Sigmoid colon (tissue), 6 donors: ENCODE measurements at regions not wholly inside any gene's neighbourhood (a gene's known extent, or its start where the extent isn't known, plus 50 kb on each side); places are given as distances from the start of the nearest gene placed in this dataset.

ENCODE experiments used
- DNase-seq: peaks from one replicate; pipeline ENCODE4 v3.0.0-alpha.2; 2019
- H3K27ac ChIP-seq, 4 donors: fragments of 200-600 bp; sonication (generic); one replicate each; pipeline ENCODE4 v1.5.1; 2016 to 2019; ENCODE audit warnings: mild to moderate bottlenecking in 1 of 4
- H3K27me3 ChIP-seq, 3 donors: fragments of 200-600 bp; sonication (generic); one replicate each; pipeline ENCODE4 v1.5.1; 2019; ENCODE audit warnings: mild to moderate bottlenecking in 1 of 3
- H3K36me3 ChIP-seq, 4 donors: fragments of 200-600 bp; sonication (generic); one replicate each; pipeline ENCODE4 v1.5.1; 2016 to 2019
- H3K4me1 ChIP-seq, 4 donors: fragments of 200-600 bp; sonication (generic); one replicate each; pipeline ENCODE4 v1.5.1; 2017 to 2019
- H3K4me3 ChIP-seq, 4 donors: fragments of 200-600 bp; sonication (generic); one replicate each; pipeline ENCODE4 v1.5.1; 2017 to 2019; ENCODE audit warnings: mild to moderate bottlenecking in 2 of 4, moderate library complexity in 1 of 4
- H3K9me3 ChIP-seq, 4 donors: fragments of 200-600 bp in 3 of 4; sonication (generic) in 3 of 4; one replicate each; pipeline versions ENCODE4 v1.5.1 to v1.6.1; 2013 to 2019
- EP300 ChIP-seq, 4 donors: sonication (generic); formaldehyde crosslinking; IDR thresholded peaks; one replicate each; pipeline ENCODE4 v1.6.1; 2017; ENCODE audit warnings: antibody characterized with exemption in 4 of 4
- POLR2A ChIP-seq, 2 donors: fragments of 450-650 bp; IDR thresholded peaks; one replicate each; pipeline ENCODE4 v1.6.1; 2016; ENCODE audit warnings: antibody characterized with exemption in 2 of 2, mild to moderate bottlenecking in 2 of 2, moderate library complexity in 2 of 2
- POLR2AphosphoS5 ChIP-seq, 4 donors: sonication (generic); formaldehyde crosslinking; IDR thresholded peaks; one replicate each; pipeline ENCODE4 v1.6.1; 2017; ENCODE audit warnings: antibody characterized with exemption in 4 of 4
- WGBS, 2 donors: extraction: QIAGEN DNeasy Blood & Tissue Kit; methylation state at CpG; one replicate each; pipeline ENCODE4 v1.1.7; 2013; 5-methylcytosine and 5-hydroxymethylcytosine counted together
- intact Hi-C: fragments of 100-400 bp; cut with DNase I; formaldehyde crosslinking; loops from one replicate; pipeline ENCODE4 v1.15.1; 2023
- TF ChIP-seq, protein P1 (sequence below), 4 experiments: fragments of 450-650 bp in 3 of 4; fragments of 200-600 bp in 1 of 4; IDR thresholded peaks; one replicate each; pipeline ENCODE4 v1.5.1; 2016 to 2019; ENCODE audit warnings: antibody characterized with exemption in 4 of 4, mild to moderate bottlenecking in 3 of 4, moderate library complexity in 2 of 4
- donor health status: healthy with polysubstance abuse.
- donor health status: healthy.

DNA sequence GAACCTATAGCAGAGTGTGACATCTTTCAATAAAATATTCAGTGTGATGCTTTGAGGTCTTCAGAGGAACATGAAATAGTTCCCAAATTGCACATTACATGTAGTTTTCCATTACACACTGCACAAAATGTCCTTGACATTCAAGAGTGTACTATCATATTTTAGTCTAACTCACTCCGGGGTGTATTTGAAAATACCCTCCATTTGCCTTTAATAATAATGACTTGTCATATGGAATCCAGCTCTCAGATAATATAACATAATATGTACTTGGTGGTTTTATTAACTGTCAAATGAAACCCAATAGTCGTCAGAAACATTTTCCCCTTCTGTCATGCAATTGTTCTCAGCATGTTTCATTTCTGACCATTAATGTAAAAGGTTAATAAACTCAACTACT, 176.7 kb upstream of the CDH19 start:
- H3K4me1 ChIP-seq = no peaks in the 10 kb centered on the region
- no peaks in the 10 kb centered on the region for H3K27me3 ChIP-seq
- no peak for DNase-seq
- TF ChIP-seq POLR2AphosphoS5 (IDR thresholded peaks at IDR 0.05) (no peak), POLR2A (IDR thresholded peaks at IDR 0.05) (no peak)
- TF ChIP-seq, protein P1, sequence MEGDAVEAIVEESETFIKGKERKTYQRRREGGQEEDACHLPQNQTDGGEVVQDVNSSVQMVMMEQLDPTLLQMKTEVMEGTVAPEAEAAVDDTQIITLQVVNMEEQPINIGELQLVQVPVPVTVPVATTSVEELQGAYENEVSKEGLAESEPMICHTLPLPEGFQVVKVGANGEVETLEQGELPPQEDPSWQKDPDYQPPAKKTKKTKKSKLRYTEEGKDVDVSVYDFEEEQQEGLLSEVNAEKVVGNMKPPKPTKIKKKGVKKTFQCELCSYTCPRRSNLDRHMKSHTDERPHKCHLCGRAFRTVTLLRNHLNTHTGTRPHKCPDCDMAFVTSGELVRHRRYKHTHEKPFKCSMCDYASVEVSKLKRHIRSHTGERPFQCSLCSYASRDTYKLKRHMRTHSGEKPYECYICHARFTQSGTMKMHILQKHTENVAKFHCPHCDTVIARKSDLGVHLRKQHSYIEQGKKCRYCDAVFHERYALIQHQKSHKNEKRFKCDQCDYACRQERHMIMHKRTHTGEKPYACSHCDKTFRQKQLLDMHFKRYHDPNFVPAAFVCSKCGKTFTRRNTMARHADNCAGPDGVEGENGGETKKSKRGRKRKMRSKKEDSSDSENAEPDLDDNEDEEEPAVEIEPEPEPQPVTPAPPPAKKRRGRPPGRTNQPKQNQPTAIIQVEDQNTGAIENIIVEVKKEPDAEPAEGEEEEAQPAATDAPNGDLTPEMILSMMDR (IDR thresholded peaks at IDR 0.05) = no peak
- no peaks in the 10 kb centered on the region for H3K9me3 ChIP-seq
- H3K27ac ChIP-seq = no peak overlapping the region
- H3K4me3 ChIP-seq = no peak overlapping the region
- 80 to 90% methylated on average over 2 of the region's 2 CpGs for WGBS, 2 donors
- no peaks in the 10 kb centered on the region for H3K36me3 ChIP-seq
- intact Hi-C loops = no loop called here

DNA sequence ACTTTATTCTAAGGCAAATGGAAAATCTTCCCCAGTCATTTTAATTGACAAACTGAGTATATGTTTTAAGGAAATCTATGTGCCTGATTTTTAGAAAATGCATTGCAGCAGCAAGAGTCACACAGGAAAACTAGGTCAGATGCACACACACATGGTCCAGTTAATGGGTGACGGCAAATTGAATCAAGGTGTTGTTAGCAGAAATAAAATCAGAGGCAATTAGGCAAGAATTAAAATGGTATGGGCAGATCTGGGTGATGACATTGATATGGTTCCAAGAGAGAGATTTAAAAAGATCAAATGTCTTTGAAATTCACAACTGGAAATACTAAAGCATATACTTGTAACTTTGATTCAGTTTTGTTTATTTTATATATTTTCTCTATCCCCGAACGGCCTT, 174.2 kb upstream of the CDH19 start:
- Histone ChIP-seq H3K4me3 (no peak overlapping the region), H3K27me3 (no peaks in the 10 kb centered on the region), H3K9me3 (no peaks in the 10 kb centered on the region), H3K27ac (no peak overlapping the region), H3K4me1 (no peaks in the 10 kb centered on the region), H3K36me3 (no peaks in the 10 kb centered on the region)
- no peak for DNase-seq
- TF ChIP-seq EP300 (IDR thresholded peaks at IDR 0.05) (no peak), POLR2AphosphoS5 (IDR thresholded peaks at IDR 0.05) (no peak), POLR2A (IDR thresholded peaks at IDR 0.05) (no peak)
- TF ChIP-seq, protein P1 (IDR thresholded peaks at IDR 0.05) = no peak
- WGBS, 2 donors = 85 to 90% methylated on average over 3 of the region's 3 CpGs
- intact Hi-C loops = no loop called here

DNA sequence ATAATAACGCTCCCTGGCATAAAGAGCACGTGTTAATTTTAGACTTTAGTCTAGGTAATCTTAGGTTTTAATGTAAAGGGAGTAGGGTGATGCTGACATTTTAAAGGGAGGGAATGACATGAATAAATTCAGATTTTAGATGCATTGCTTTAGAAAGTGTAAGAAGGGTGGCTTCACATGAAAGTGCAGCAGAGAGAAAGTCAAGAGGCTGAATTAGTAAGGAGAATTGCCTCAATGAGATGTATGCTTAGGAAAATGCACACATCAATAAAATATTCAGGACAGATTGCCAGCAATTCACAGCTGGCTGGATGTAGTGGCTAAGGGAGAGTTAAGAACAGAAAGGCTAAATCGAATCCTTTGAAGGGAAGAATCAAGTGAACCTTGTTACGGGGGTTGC, 165.5 kb upstream of the CDH19 start:
- no peak overlapping the region for H3K4me3 ChIP-seq
- no peaks in the 10 kb centered on the region for H3K9me3 ChIP-seq
- DNase-seq = no peak
- no peaks in the 10 kb centered on the region for H3K36me3 ChIP-seq
- TF ChIP-seq POLR2AphosphoS5 (IDR thresholded peaks at IDR 0.05) = no peak
- no peak for TF ChIP-seq EP300 (IDR thresholded peaks at IDR 0.05)
- intact Hi-C loops = no loop called here
- no peaks in the 10 kb centered on the region for H3K4me1 ChIP-seq
- no peaks in the 10 kb centered on the region for H3K27me3 ChIP-seq
- H3K27ac ChIP-seq = no peak overlapping the region
- 70 to 86% methylated on average over 4 of the region's 4 CpGs for WGBS, 2 donors

DNA sequence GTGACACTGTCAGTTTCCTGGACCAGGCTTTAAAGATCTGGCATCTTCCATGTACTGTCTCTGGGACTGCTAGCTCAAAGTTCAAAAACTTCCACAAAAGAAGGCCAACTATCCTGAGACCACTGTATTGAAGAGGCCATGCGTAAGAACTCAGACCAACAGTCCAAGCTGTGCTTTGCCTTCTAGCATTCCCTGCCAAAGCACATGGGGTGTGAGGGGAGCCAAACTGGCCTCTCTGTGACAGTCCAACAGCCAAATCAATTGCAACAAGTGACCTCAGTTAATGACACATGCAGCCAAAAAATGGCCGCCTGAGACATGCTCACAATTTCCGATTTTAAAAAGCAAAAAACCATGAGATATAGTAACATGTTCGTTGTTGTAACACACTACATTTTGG, 160.3 kb upstream of the CDH19 start:
- H3K4me3 ChIP-seq = no peak overlapping the region
- no peaks in the 10 kb centered on the region for H3K4me1 ChIP-seq
- H3K36me3 ChIP-seq = no peaks in the 10 kb centered on the region
- no peak for DNase-seq
- H3K27ac ChIP-seq = no peak overlapping the region
- intact Hi-C loops = no loop called here
- no peaks in the 10 kb centered on the region for H3K9me3 ChIP-seq
- TF ChIP-seq POLR2A (IDR thresholded peaks at IDR 0.05) (no peak), EP300 (IDR thresholded peaks at IDR 0.05) (no peak), POLR2AphosphoS5 (IDR thresholded peaks at IDR 0.05) (no peak)
- TF ChIP-seq, protein P1 (IDR thresholded peaks at IDR 0.05) = no peak
- H3K27me3 ChIP-seq = no peaks in the 10 kb centered on the region
- 90 to 94% methylated on average over 4 of the region's 4 CpGs for WGBS, 2 donors

DNA sequence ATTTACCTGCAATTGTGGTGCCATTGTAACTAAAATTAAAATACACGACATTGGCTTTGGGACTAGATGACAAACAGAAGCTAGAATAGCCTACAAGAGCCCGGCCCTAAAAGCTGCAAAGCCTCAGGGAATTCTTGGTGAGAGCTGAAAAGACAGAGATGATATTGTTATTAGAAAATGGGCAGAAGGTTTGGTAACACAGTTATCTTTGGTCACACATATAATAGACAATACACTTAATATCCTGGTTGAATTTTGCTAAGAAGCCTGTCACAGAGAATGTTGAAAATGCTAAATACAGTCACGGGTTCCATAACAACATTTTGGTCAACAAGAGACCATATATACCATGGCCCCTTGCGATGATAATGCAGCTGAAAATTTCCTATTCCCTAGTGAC, 157.3 kb upstream of the CDH19 start:
- no peaks in the 10 kb centered on the region for H3K27me3 ChIP-seq
- no peaks in the 10 kb centered on the region for H3K4me1 ChIP-seq
- no peak overlapping the region for H3K27ac ChIP-seq
- no peak overlapping the region for H3K4me3 ChIP-seq
- WGBS, 2 donors = 89 to 91% methylated on average over 4 of the region's 4 CpGs
- no peak for DNase-seq
- no peaks in the 10 kb centered on the region for H3K36me3 ChIP-seq
- intact Hi-C loops = no loop called here
- no peaks in the 10 kb centered on the region for H3K9me3 ChIP-seq
- no peak for TF ChIP-seq EP300 (IDR thresholded peaks at IDR 0.05)
- TF ChIP-seq POLR2A (IDR thresholded peaks at IDR 0.05) = no peak
- no peak for TF ChIP-seq POLR2AphosphoS5 (IDR thresholded peaks at IDR 0.05)

DNA sequence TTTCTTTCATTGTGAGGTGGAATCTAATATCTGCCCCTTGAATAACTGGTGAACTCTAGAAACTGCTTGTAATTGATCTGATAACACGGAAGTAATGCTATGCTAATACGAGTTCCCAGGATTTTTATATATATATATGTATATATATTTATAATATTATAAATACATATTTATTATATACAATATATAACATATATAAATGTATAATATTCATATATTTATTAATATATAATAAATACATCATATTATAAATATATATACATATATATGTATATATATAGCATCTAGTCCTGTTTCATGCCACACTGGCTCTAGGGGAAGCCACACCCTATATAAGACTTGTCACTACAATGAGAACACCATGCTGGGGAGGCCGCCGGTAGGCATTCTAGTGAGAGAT, 156.7 kb upstream of the CDH19 start:
- Histone ChIP-seq H3K36me3 (no peaks in the 10 kb centered on the region), H3K27ac (no peak overlapping the region), H3K4me1 (no peaks in the 10 kb centered on the region), H3K4me3 (no peak overlapping the region), H3K9me3 (no peaks in the 10 kb centered on the region), H3K27me3 (no peaks in the 10 kb centered on the region)
- WGBS, 2 donors = 88 to 95% methylated on average over 4 of the region's 4 CpGs
- no peak for DNase-seq
- intact Hi-C loops = no loop called here
- no peak for TF ChIP-seq POLR2AphosphoS5 (IDR thresholded peaks at IDR 0.05)
- TF ChIP-seq, protein P1 (IDR thresholded peaks at IDR 0.05) = no peak
- TF ChIP-seq EP300 (IDR thresholded peaks at IDR 0.05) = no peak
- TF ChIP-seq POLR2A (IDR thresholded peaks at IDR 0.05) = no peak
